HFFc6 (cell line): ENCODE measurements at regions not wholly inside any gene's neighbourhood (a gene's known extent, or its start where the extent isn't known, plus 50 kb on each side); places are given as distances from the start of the nearest gene placed in this dataset.

Experiments
- DNase-seq: peaks from one replicate; pipeline ENCODE4 v3.0.0-alpha.2; 2018
- H3K27ac Mint-ChIP-seq: 2 replicates; pipeline ENCODE4 v1.8.0; 2020; ENCODE audit warnings: mild to moderate bottlenecking, mixed read lengths
- H3K27me3 Mint-ChIP-seq: 2 replicates; pipeline ENCODE4 v1.8.0; 2021; ENCODE audit warnings: mild to moderate bottlenecking, moderate library complexity, mixed read lengths; ENCODE audit not compliant: insufficient read depth
- H3K36me3 Mint-ChIP-seq: 2 replicates; pipeline ENCODE4 v1.8.0; 2021; ENCODE audit warnings: low read depth, mixed read lengths
- H3K4me1 Mint-ChIP-seq: 2 replicates; pipeline ENCODE4 v1.8.0; 2020; ENCODE audit warnings: low read depth, mixed read lengths
- H3K4me3 Mint-ChIP-seq: 2 replicates; pipeline ENCODE4 v1.8.0; 2020; ENCODE audit warnings: mild to moderate bottlenecking, moderate library complexity, mixed read lengths
- H3K9me3 Mint-ChIP-seq: 2 replicates; pipeline ENCODE4 v1.8.0; 2020; ENCODE audit warnings: mild to moderate bottlenecking, mixed read lengths
- CTCF ChIP-seq: fragments of 200-600 bp; sonication (generic); IDR thresholded peaks from 2 replicates; pipeline ENCODE4 v1.5.0; 2021; ENCODE audit warnings: antibody characterized with exemption, mild to moderate bottlenecking

- H3K4me3 Mint-ChIP-seq, result no peak overlapping the region
- no peak overlapping the region for H3K27ac Mint-ChIP-seq
- H3K4me1 Mint-ChIP-seq, result peaks cover 29% of the 10 kb centered on the region
- no peak for DNase-seq
- H3K36me3 Mint-ChIP-seq, result no peaks in the 10 kb centered on the region
- peaks cover 25% of the 10 kb centered on the region for H3K27me3 Mint-ChIP-seq
- TF ChIP-seq CTCF, result no peak
- H3K9me3 Mint-ChIP-seq, result no peaks in the 10 kb centered on the region
Observed at GRCh38 chr12:24560192-24560775, 388.6 kb downstream of the BCAT1 start.

- H3K36me3 Mint-ChIP-seq, result no peaks in the 10 kb centered on the region
- peaks cover 8% of the 10 kb centered on the region for H3K27me3 Mint-ChIP-seq
- H3K4me1 Mint-ChIP-seq, result peaks cover 14% of the 10 kb centered on the region
- no peak for TF ChIP-seq CTCF
- no peaks in the 10 kb centered on the region for H3K9me3 Mint-ChIP-seq
- no peak overlapping the region for H3K4me3 Mint-ChIP-seq
- DNase-seq, result no peak
- H3K27ac Mint-ChIP-seq, result no peak overlapping the region
Observed at GRCh38 chr12:24557738-24558137, 391.2 kb downstream of the BCAT1 start.

GRCh38 chr12:24555730-24556129 is 393.2 kb downstream of the BCAT1 start:
- H3K36me3 Mint-ChIP-seq, result no peaks in the 10 kb centered on the region
- no peaks in the 10 kb centered on the region for H3K9me3 Mint-ChIP-seq
- no peak overlapping the region for H3K4me3 Mint-ChIP-seq
- peaks cover 8% of the 10 kb centered on the region; the same call in 1 of the 2 replicates for H3K27me3 Mint-ChIP-seq
- no peaks in the 10 kb centered on the region for H3K4me1 Mint-ChIP-seq
- TF ChIP-seq CTCF, result no peak
- H3K27ac Mint-ChIP-seq, result no peak overlapping the region
- no peak for DNase-seq

- Mint-ChIP-seq H3K4me3 (no peak overlapping the region), H3K9me3 (no peaks in the 10 kb centered on the region), H3K4me1 (no peaks in the 10 kb centered on the region), H3K27ac (no peak overlapping the region), H3K27me3 (peaks cover 8% of the 10 kb centered on the region; the same call in 1 of the 2 replicates), H3K36me3 (no peaks in the 10 kb centered on the region)
- no peak for DNase-seq
- TF ChIP-seq CTCF, result no peak
Observed at GRCh38 chr12:24554612-24555295, 394.1 kb downstream of the BCAT1 start.

- no peak for TF ChIP-seq CTCF
- peaks cover 8% of the 10 kb centered on the region; the same call in 1 of the 2 replicates for H3K27me3 Mint-ChIP-seq
- H3K36me3 Mint-ChIP-seq, result no peaks in the 10 kb centered on the region
- no peaks in the 10 kb centered on the region for H3K9me3 Mint-ChIP-seq
- no peak overlapping the region for H3K27ac Mint-ChIP-seq
- H3K4me3 Mint-ChIP-seq, result no peak overlapping the region
- no peaks in the 10 kb centered on the region for H3K4me1 Mint-ChIP-seq
- DNase-seq, result no peak
Observed at GRCh38 chr12:24553259-24553658, 395.6 kb downstream of the BCAT1 start.
